HG03135 (cell line): ENCODE measurements at regions not wholly inside any gene's neighbourhood (a gene's known extent, or its start where the extent isn't known, plus 50 kb on each side); places are given as distances from the start of the nearest gene placed in this dataset.

ENCODE experiments used
- ATAC-seq: cut with Tn5 transposase; IDR thresholded peaks from one replicate; pipeline ENCODE4 v1.9.1; 2021; ENCODE audit warnings: mild to moderate bottlenecking, moderate library complexity; ENCODE audit not compliant: unreplicated experiment

DNA sequence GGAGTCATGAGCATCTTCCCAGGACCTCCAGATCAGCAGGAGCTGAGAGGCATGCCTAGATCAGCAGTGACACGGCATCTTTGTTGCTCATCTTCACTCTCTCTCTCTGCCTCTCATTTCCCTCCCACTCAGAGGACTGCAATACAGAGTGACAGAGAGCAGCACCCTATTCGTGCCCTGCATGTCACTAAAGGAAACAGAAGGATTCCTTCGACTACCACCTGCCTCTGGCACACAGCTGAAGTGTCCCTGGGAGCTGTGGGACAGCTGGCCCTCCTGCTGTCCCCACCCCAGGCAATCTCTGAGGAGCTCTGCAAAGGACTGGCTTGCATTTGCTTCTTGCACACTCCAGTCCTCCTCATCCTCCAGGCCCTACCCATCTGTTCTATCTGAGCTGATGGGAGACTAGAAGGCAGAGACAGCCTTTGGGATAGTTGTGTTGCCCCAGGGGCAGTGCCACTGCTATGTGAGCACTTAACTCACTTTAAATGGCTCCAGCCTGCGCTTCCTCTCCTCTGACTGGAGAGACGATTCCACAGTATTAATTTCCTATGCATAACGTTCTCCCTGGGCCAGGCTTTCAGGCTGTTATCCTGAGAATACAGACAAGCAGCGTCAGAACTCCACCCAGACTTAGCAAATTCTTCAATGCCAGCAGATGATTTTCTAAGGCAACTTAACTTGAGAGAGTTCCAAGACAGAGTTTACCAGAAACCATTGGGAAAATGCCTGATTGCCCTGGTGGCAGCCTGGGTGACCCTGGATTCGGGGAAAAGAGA is 167.6 kb upstream of the MAP1B start:
- ATAC-seq = no peak

DNA sequence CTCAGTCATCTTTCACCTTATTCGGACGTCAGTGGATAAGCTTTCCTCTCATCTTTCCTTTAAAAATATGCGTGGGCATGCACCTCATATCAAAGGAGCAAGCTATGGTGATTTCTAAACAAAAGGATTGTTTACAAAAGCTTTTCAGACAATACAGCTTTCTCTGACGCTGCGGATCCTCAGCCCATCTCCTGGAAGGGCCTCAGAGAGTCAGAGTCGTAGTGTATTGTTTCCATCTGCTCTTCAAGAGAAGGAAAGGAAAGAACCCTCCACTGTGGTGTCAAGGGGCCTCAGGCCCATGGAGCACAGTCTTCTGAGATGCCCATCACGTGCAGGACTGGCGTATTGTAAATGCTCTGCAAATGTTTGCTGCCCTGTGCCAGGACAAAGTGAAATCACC is 163.4 kb upstream of the MAP1B start:
- no peak for ATAC-seq

DNA sequence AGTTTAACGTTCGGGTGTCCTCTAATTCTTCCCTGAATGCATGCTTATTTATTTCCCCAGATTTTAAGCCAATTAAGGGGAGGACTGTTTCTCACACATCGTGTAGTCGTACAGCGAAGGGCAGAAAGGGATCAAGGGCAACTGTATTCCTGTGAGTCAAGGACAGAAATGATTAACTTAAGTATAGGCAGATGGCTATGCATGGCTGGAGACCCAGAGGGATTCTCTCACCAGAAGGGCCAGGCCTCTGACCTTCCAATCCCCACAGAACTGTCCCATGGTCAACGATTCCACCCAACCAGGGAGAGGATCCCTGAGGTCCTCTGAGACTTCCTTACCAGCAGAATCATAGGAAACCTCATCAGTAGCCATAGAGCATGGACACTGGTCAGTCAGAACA is 161.8 kb upstream of the MAP1B start:
- no peak for ATAC-seq

DNA sequence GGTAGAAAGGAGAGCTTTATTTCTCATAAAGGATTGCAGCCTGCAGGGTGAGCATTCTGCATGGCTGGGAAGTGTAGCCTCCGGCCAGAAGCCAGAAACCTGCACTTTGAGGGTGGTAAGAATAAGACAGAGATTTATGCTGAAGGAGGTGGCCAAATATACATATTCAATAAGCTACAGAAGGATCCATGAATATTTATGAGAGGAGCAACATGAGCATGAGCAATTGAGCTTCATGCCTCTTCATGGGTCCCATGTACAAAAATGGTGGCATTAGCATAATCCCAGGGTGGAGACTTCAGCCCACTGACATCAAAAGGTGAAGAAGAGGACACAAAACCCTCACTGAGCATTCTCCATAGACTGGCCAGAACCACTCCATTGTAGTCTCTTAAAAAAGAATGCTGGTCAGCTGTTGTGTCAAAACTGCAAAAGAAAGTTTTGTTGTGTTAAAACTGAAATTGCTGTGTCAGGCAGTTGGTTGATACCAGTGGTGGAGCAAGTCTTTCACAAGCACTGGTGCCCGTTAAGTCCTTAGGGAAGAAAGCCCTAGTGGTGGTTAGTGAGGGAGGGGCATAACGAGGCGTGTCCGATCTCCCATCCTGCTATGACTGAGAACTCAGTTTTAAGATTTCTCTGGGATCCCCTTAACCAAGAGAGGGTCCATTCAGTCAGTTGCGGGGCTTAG is 160.8 kb upstream of the MAP1B start:
- ATAC-seq = no peak

DNA sequence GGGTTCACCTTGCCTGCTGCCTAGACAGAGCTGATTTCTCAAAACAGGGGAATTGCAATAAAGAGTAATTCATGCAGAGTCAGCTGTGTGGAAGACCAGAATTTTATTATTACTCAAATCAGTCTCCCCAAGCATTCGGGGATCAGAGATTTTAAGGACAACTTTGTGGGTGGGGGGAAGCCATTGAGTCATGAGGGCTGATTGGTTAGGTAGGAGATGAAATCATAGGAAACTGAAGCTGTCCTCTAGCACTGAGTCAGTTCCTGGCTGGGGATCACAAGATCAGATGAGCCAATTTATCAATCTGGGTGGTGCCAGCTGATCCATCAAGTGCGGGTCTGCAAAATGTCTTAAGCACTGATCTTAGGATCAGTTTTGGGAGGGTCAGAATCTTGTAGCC is 159.1 kb upstream of the MAP1B start:
- ATAC-seq = no peak

DNA sequence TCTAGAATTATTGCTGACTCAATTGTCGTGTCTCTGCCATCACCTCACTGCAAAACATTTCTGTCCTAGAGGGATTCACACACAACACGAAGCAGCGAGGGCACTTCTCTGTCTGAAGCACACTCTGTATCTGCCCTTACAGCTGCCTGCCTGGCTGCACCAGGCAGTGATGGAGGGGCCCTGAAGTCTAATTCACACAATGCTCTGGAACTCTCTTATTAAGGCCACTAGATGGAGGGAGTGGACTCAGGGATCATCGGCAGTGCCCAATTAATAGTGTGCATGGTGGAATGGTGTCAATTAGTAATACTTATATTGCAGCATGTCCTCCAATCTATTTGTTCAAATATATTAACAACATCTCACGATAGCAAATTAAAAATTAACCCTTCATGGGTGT is 157.5 kb upstream of the MAP1B start:
- ATAC-seq = no peak

DNA sequence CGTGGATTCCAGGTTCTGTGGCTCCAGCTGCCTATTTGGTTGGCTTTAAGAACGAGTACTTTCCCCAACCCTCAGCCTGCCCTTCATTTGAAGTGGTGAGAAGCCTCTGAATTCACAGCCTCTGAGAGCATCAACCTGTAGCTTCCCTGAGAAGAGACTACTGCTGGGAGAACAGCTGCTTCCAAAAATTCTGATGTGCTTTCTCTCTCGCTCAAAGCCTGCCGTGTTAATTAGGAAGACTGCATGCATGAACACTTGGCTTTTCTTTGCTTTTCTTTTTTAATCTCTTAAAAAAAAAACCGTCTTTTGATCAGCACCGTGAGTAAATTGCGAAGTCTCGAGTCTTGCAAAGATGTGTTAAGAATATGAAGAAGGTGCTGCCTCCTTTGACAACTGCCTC is 153.4 kb upstream of the MAP1B start:
- ATAC-seq = no peak

DNA sequence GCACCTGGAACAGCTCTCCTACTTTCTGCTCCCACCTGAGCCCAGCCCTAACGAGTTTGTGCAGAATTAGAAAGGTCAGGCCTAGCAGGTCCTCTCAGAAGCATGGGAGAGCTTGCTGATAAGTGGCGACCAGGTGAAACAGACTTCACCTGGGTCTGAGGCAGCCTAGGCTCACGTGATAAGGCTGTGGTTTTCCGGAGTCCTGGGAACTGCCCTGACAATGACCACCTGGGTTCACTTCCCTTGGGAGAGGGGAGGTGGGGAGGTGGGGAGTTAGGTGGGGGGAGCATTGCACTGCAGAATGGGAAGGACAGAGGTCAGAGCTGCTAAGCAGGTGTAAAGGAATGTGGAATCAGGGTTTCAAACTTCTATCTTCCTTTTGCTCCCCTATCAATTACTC is 152.9 kb upstream of the MAP1B start:
- ATAC-seq = no peak

DNA sequence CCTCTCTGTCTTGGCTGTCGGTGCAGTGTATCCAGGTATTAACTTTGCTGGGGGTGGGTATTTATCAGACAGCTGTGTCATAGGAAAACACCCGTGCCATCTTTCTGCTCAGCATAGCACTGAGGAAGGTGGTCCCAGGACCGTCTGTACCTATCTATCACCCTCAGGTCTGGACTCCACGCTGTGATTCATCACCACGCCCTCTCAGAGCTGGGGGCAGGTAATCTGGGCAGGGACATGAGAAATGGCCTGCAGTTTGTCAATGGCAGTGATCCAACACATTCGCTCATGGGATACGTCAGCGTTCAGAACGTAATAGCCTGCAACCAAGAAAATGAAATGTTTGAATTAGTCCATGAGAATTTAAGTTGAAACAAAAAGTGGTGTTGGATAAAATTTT is 151.6 kb upstream of the MAP1B start:
- no peak for ATAC-seq

DNA sequence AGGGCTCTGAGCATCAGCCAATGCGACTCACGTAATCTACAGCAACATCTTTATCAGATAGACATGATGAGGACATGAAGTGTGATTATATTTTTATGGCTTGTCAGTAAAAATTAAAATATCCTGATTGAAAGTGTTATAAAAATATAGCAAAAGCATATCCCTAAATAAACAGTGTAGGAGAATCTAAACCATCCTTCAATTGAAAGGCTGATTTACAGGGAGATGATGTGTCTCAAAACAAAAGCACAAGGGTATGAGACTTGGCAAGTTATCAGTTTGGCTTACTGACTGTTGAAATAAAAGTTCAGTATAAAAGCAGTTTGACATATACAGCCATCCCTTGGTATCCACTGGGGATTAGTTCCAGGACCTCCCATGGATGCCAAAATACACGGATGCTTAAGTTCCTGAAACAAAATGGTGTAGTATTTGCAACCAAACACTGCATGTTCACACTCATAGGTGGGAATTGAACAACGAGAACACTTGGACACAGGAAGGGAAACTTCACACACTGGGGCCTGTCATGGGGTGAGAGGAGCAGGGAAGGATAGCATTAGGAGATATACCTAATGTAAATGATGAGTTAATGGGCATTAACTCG is 149.9 kb upstream of the MAP1B start:
- ATAC-seq = no peak

DNA sequence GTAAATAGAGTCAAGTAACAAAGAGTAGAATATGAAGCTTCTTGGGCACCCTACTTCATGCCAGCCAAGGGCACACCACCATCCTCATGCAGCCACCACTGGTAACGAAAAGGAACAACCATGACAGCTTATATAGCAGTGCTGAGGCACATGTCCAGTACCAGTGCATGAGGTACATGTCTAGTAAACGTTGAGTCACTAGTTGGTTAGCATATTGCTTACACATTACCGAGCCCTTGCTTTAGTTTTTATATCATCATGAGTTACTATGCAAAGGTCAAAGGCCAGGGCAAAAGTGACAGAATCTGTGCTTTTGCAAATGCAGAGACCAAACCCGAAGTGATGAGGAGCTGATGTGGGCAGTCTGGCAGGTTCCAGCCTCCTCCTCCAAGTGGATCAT is 147.1 kb upstream of the MAP1B start:
- ATAC-seq = no peak

DNA sequence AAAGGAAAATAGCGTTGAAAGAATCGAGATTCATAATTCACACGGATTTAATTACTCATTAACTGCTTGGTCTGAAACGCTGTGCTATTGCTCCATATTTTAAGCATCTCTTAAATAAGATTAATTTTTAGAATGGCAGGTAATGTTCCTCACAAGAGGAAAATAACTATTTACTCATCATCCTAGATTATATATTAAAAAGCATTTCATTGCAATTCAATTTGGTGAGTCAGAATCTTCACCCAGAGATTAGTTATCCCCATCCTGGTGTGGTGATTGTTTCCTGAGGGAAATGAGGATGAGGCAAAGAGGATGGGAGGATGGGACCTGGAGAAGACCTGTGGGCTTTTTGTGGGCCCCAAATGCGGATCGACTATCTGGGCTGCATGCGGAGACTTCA is 145.5 kb upstream of the MAP1B start:
- no peak for ATAC-seq

DNA sequence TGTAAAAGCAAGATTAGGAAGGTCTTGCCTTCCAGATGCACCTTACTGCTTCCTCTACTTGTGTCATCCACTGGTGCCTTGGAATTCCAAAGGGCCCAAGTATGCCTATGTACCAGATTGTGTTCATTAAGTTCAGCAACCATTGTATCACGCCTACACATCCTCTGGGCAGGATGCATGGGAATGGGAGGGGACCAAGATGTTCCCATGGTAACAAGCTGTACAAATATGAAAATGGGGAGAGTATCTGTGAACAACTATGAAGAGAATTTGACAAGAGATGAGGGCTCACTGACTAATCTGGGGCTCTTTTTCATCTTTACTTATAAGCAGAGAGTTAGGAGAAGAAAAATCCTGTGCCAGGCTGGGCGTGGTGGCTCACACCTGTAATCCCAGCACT is 137.8 kb upstream of the MAP1B start:
- ATAC-seq = no peak

DNA sequence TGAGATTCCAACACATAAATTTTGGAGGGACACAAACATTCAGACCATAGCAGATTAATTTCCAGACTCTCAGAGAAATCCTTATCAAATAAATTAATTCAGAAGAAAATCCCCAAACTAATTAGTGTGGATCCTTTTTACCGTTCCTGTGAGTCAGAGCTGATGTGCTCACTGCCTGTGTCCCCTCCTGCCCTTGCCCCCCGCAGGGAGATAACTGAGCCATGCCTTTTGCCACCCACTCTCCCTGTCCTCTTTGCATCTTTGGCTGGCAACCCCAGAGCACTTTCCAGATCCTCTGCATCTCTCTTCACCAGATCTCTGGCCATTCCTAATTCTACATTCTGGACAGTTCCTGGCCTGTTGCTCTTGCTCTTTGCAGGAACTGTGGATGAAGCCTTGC is 135.4 kb upstream of the MAP1B start:
- ATAC-seq = no peak

DNA sequence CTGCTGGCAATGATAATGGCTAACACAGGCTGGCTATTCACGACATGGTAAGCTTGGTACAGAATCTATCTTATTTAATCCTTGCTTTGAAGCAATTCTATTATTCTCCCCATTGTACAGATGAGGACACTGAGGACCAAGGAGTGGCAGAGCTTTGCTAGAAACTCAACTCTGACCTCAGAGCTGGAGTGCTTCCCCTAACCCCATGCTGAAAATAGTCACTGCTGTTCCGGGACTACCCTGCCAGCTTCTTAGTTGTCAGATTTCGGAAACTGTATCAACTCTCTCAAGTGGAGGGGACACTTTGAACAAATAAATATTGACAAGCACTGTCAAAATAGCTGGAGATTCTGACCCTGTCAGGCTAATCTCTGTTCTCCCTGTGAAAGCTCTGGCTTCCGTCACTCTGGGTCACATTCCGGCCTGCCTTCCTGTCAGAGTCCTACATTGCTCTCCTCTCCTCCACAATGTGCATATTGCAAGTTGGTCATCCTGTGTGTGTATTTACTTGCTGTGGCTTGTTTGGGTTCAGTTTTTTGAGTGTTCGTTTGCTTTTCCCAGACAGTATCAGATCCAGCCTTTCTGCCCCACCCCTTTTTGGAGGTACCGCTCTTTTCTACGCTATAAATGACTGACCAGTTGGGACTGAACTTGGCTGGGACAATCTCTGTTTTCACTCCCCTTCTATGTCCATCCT is 134.3 kb upstream of the MAP1B start:
- no peak for ATAC-seq

DNA sequence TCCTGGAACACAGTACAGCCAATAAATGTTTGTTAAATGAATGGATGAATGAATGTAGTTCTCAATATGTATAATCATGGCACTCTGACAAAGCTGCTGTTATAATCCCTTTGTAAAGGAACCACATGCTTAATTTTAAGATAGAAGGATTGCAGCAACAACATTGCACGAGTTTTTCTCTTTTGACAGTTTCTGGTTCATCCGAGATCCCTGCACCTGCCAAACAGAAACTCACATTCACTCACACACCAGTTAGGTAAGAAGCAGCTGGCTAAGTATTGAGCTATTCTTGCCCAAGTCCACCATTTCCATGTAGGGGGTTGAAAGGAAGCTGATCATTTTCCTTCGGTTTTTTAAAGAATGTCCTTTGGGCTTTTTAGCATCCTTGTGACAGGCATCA is 133.7 kb upstream of the MAP1B start:
- ATAC-seq = no peak

DNA sequence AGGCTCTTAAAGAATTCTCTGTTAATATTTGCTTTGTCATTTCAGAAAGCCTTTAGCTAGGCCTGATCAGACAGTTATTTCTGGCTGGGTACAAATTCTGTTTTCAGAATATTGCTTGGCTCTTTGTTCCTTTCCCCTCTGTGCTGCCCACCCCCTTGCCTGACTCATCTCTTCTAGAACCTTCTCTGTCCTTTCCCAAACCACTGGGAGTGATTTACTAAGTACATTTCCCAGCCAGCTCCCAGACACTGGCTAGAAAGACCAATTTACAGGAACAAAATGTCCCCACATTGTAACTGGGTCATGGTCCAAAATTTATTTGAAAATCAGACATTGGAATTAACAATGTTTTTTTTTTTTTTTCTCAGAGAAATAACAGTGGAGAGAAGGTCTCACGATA is 133.1 kb upstream of the MAP1B start:
- no peak for ATAC-seq

DNA sequence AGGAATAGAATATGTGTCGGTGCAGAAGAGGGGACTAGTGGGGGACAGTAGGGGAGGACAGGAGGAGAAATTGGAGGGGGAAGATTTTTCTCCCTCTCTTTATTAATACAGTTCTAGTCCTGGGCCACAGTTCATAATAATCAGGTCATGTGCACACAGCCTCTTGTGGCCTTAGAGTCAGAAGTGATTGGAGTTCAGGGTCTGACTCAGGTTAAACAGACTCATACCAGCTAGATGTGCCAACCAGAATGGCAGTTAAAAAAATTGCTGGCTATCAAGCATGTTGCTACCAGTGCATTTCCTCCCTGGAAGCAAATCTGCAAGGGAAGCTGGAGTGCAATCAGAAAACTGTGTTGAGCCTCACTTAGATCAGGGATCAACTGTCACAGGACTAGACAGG is 132.7 kb upstream of the MAP1B start:
- ATAC-seq = no peak

DNA sequence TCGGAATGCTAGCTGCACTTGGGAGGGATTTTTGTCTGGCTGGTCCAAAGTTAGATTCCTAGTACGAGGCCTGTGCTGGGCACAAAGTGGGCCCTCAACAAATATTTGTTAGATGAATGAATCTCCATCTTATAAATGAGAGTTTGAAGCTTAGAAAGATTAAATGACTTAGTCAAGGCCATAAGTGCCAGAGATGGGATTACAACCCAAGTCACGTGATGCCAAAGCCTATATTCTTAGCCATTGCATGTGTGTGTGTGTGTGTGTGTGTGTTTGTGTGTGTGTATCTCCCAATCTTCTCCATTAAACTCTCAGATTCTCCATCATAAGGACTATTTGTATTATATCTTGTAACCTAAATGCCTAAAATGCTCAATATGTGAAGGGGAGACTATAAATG is 130.8 kb upstream of the MAP1B start:
- ATAC-seq = no peak

DNA sequence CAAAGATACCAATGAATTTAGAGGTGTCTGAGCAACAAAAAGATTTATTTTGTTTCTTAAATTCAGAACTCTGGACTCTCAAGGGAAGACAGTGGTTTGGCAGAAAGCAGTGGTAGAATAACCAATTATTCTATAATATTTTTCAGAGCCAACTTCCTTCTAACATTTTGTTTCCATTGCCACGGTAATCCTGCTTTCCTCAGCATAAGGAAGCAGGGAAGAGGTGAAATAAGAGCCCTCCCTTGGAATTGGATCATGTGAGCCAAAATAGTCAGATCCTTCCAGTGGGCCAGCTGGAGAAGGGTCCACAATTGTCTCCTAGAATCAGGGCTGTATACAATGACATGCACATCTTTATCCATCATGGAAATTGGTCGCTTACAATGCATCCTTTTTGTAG is 130.0 kb upstream of the MAP1B start:
- no peak for ATAC-seq

DNA sequence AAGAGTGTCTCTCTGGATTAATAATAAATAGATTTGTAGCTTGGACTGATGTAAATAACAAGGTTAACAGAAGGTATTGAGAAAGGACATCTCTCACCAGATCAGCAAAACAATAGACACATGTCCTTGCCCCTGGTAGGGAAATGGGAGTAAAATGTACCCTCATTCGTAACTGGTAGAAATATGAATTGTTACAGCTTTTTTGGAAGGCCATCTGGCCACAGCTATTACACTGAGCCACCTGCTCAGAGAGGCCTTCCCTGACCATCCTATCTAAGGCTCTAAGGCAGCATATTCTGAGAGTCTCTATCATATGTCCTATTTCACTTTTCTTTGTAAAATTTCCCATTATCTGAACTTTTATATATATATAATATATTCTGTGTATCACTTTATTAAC is 129.1 kb upstream of the MAP1B start:
- ATAC-seq = no peak
